AG08396 (cell line): ENCODE measurements at regions not wholly inside any gene's neighbourhood (a gene's known extent, or its start where the extent isn't known, plus 50 kb on each side); places are given as distances from the start of the nearest gene placed in this dataset.

ENCODE experiments used
- DNase-seq: peaks from one replicate; pipeline ENCODE4 v3.0.0; 2012; ENCODE audit warnings: low spot score, mixed read lengths

DNA sequence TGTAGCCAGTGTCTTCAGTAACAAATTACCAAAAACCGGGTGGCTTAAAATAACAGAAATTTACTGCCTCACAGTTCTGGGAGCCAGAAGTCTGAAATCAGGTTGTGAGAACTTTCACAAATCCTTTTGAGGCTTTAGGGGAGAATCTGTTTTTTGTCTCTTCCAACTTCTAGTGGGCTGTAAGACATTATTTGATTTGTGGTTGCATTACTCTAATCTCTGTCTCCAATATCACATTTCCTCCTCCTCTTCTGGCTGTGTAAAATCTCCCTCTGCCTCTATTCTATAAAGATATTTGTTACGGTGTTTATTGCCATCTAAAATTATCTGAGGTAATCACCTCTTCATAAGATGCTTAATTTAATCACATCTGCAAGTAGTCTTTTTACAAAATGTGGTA is 1039.6 kb upstream of the LRRN3 start:
- DNase-seq, result no peak

DNA sequence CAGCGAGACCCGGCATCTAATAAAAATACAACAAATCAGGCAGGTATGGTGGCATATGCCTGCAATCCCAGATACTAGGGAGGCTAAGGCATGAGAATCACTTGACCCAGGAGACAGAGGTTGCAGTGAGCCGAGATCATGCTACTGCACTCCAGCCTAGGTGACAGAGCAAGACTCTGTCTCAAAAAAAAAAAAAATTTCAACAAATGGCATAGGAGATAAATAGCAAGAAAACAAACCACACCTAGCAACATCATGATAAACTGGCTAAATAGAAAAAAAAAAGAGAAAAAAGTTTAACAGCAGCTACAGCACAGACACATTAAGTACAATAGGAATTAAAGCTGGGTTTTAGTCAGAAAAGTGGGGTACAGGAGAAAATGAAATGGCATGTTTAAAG is 1034.6 kb upstream of the LRRN3 start:
- no peak for DNase-seq

DNA sequence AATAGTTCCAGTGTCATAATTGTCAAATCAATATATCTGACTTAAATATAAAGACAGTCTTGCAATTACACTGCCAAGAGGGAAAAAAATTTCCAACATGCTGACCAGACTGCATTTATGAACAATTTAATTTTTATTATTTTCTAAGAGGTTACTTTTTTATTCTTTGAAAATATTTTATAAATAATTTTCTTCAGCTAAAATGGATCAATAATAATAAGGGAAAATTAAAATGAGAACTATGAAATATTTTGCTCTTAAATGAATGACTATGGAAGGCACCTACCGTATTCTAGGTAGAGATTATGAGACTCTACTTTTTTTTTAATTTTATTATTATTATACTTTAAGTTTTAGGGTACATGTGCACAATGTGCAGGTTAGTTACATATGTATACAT is 1032.5 kb upstream of the LRRN3 start:
- no peak for DNase-seq

DNA sequence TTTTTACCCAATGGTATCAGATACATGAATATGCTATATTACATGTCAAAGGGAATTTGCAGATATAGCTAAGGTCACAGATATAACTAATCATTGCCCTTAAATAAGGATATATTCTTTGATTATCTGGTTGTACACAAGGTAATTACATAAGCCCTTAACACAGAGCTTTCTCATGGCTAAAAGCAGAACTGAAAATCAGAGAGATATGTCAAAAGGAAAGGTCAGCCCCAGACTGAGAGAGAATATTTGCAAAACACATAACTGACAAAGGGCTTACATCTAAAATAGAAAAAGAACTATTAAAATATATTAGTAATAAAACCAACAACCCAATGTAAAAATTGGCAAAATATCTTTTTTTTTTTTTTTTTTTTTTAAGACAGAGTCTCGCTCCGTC is 1029.5 kb upstream of the LRRN3 start:
- DNase-seq, result no peak

DNA sequence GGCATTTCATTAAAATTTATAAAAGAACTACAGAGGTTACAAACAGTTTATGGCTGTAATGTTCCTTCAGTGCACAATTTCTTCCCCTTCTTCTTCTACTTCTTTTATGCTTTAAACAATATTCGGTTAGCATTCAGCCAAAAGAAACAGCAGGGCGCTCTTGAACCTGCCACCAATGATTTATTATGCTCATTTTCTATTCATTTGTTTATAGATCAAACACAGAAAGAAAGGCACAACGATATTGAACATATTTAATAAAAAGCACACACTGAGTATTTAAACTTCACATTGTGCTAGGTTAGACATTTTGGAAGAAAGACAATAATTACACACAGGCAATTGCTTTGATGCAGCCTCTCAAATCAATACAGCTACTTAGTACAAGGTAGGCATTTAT is 1025.8 kb upstream of the LRRN3 start:
- DNase-seq, result no peak

DNA sequence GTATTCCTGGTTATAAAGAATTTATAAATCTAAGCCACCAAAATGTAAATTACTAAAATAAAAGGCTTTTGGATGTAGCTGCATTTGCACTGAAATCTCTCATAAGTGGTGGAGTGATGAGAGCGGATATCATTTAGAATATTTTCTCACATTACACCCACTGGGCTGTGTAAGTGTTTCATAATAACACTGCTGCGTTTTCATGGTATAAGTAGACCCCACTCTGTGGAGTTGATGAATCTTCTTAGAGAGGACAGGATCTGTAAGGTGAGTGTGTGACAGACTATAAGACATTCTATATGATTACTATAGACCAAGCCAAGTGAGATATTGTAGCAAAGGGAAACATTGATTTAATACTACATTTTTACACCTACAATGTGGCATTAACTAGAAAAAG is 1024.1 kb upstream of the LRRN3 start:
- no peak for DNase-seq

DNA sequence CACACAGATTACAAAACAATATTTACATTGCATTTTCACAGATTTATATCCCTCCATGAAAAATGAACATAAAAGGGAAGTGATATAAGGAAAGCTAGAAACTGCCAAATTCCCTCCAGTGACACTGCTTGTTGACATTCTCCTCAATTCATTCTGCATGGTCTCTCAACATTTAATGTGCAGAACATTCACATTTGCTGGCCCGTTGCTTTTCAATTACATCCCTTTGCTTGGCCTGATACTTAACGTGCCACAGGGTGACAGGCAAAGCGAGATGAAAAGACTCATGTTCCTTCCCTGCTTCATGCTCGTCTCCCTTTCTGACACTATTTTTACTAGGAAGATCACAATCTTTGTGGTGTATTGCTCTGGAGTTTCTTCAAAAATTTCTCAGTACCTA is 1019.7 kb upstream of the LRRN3 start:
- DNase-seq, result no peak

DNA sequence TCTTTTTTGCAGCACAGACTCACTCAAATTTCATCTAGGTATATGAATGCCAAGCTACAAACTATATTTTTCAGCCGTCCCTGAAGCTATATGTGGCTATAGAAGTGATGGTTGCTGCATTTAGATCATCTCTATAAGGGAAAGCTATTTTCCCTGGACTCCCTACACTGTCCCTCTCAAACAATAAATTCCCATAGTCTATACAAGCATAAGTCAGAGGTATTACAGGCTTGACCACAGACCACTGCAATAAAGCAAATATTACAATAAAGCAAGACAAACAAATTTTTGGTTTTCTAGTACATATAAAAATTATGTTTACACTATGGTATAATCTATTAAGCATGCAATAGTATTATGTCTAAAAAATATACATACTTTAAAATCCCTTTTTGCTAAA is 1015.5 kb upstream of the LRRN3 start:
- no peak for DNase-seq

DNA sequence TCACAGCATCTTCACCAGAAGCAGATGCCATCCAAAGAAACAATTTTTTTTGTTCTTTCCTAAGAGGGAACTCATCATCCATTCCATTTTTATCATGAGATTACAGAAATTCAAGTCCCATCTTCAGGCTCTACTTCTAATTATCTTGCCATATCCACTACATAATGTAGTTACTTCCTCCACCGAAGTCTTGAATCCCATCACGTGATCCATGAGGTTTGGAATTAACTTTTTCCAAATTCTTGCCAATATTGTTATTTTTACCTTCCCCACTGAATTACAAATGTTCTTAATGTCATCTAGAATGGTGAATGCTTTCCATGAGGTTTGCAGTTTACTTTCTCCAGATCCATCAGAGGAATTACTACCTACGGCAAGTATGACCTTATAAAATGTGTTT is 1014.7 kb upstream of the LRRN3 start:
- DNase-seq, result no peak

DNA sequence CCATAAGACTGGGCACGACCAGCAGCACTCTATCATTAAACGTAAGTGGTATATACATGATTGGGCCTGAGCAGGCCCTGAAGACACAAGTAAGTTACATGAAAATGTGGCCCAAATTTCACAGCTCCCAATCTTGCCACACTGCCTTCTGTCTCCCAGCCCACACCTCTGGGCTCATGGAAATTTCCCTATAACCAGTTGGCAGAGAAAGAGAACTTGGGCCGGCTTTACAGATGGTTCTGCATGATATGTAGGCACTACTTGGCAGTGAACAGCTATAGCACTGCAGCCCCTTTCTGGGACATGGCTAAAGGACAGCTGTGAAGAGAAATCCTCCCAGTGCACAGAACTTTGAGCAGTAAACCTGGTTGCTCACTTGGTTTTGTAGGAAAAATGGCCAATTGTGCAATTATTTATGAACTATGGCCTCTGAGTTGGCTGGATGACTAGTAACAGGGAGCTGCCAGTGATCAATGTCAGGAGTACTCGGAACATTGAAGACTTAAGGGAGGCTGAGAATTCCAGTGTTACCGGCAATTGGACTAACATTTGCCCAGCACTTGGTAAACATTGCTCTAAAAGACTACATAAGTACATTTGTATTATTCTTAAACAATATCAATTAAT is 1006.6 kb upstream of the LRRN3 start:
- DNase-seq, result no peak

DNA sequence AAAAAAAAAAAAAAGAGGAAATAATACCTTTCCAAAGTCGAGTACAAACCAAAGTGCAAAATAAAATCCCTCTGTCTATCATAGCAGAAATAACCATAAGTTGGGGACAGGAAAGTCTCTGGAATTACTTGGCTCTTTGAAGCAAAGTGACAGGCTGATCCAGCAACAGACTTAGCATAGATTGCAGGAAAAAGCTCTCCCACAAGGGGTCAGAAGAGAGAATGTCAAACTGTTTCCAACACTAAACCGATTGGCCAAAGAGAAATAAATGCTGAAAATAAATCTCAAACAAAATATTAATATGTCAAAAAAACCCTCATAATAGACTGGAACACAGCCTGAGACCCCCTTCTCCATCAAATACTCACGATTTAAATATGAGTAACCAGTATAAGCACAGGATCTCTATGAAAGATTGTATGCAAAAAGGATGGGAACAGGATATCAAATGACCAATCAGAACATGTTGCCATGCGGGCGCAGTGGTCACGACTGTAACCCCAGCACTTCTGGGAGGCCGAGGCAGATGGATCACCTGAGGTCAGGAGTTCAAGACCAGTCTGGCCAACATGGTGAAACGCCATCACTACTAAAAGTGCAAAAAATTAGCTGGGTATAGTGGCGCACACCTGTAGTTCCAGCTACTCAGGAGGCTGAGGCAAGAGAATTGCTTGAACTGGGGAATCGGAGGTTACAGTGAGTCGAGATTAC is 1000.7 kb upstream of the LRRN3 start:
- peak; percentile 11 for DNase-seq

DNA sequence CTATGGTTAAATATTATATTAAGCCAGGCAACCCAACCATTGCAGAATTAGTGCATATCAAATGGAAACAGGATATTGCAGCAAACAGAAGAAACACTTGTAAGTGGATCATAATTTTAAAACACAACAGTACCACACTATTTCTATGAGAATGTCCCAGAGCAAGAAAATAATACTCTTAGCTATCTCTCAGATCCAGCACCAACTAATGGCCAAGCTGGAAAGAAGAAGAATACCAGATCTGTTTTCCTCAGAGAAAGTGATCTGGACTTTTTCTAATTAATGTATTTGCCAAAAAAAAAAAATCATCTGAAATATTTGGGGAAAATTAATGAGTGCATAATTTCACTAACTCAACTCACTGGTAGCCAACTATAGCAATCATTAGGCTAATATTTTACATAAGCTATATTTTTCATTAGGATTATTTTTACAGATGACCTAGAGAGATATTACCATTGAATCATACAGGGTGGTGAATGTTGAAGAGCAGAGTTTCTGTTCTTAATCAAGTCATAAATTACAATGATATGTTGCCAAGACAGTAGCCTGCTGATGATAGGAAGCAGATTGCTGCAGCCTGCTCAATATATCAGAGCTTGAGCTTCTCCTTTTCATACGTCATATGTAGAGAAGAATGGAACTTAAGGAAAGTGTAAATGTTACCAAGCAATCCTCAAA is 995.4 kb upstream of the LRRN3 start:
- no peak for DNase-seq

DNA sequence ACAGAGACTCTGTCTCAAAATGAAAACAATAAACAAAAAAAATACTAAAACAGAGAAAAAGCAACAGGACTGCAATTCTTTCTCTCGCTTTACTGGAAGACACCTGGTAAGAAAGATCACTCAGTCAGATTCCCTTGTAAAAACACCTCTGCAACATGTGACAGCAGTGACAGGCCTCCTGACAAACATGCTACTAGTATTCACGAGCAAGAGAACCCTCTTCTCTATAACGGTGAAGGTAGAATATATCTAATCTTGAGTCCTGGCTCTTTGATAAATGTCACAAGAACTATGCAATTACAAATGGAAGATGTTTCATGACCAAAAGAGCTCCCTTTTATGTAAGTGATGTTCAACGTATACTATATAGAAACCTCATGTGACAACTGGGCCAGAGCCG is 986.7 kb upstream of the LRRN3 start:
- DNase-seq, result no peak

DNA sequence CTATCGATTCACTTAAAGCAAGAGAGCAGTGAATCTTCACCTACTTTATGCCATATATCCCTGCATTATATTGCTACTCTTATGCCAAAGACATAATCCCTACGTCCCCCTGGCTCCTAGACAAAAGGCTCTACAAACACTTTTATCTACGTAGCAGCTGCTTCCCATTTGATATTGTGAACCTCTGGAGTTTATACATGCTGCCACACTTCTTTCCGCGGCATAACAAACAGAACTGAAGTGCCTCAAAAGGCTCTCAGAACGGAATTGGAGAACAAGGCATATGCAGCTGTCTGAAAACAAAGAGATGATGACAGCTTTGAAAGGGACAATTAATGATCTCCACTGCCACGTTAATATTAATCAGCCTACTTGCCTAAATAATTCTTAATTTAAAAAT is 985.6 kb upstream of the LRRN3 start:
- DNase-seq, result no peak

DNA sequence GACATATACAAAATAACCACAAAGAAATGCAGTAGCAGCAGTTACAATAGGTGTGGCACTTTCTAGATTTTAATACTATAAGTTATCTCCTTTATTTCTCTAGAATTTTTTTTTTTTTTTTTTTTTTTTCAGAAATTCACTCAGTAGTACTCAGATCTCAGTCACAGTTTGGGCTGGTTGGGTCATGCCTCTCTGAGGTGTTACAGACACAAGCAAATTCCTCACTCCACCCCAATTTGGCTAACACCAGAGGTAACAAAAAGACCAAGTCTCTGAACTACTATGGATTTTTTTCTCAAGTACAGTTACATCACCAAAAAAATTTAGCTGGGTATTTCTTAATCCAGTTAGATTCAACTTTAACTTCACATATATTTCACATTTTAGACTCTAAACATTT is 985.1 kb upstream of the LRRN3 start:
- no peak for DNase-seq

DNA sequence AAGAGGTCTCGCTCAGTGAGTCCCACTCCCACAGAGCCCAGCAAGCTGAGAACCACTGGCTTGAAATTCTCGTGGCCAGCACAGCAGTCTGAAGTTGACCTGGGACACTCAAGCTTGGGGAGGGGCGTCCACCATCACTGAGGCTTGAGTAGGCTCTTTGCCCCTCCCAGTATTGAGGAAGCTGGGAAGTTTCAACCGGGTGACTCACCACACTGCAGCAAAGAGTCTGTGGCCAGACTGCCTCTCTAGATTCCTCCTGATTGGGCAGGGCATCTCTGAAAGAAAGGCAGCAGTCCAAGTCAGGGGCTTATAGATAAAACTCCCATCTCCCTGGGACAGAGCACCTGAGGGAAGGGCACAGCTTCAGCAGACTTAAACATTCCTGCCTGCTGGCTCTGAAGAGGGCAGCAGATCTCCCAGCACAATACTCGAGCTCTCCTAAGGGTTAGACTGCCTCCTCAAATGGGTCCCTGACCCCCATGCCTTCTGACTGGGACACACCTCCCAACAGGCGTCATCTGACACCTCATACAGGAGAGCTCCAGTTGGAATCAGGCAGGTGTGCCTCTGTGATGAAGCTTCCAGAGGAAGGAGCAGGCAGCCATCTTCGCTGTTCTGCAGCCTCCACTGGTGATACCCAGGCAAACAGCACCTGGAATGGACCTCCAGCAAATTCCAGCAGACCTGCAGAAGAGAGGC is 970.9 kb upstream of the LRRN3 start:
- DNase-seq, result no peak

DNA sequence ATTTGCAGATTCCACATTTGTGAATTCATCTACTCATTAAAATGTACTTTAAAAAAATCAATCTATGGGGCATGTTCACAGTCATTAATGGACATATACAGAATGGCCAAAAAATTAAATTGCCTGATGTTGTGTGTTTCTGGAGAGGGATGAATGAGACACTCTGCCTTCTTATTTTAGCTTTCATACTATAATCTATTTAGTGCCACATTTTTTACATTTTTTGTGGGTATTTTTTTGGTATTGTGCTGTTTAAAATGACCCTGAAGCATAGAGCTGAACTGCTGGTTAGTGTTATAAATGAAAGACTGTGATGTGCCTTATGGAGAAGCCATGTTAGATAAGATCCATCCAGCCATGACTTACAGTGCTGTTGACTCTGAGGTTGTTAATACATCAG is 961.8 kb upstream of the LRRN3 start:
- no peak for DNase-seq

DNA sequence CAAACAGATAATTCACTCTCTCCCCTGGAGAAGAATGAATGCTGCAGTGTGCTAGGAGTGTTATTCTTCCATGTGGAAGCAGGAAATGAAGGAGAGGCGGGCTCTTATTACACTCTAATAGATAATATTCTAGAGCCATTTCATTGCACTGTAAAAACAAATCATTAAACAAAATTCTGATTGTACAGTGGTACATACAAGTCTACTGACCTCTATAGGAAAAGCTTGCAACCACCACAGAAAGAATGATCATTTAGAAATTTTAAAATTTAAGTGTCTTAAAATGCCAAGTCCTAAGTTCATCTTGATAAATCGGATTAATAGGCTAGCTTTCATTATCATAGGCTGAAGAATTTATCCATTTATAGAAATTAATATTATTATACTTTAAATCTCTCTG is 960.3 kb upstream of the LRRN3 start:
- no peak for DNase-seq

DNA sequence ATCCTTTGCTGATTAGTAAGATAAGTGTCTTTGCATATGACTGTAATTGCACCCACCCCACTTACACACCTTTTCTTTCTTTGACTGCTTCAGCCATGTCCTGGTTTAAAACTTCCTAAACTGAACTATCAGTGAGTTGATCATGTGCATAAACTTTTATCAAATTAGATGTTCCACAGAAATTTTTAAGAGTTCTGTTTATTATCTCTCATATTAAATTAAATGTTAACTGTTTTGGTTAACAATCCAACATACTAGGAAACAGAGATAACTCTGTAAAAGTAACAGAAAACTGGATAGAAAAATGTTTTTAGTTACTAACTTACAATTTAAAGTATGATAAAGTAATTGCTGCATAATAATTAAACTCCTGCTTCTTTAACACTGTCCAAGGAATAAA is 959.6 kb upstream of the LRRN3 start:
- DNase-seq, result no peak

DNA sequence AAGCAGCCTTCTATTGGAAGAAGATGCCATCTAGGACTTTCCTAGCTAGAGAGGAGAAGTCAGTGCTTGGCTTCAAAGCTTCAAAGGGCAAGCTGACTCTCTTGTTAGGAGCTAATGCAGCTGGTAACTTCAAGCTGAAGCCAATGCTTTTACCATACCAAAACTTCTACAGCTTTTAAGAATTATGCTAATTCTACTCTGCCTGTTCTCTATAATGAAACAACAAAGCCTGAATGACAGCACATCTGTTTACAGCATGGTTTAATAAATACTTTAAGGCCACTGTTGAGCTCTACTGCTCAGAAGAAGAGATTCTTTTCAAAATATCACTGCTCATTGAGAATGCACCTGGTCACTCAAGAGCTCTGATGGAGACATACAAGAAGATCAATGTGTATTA is 951.9 kb upstream of the LRRN3 start:
- DNase-seq, result no peak

DNA sequence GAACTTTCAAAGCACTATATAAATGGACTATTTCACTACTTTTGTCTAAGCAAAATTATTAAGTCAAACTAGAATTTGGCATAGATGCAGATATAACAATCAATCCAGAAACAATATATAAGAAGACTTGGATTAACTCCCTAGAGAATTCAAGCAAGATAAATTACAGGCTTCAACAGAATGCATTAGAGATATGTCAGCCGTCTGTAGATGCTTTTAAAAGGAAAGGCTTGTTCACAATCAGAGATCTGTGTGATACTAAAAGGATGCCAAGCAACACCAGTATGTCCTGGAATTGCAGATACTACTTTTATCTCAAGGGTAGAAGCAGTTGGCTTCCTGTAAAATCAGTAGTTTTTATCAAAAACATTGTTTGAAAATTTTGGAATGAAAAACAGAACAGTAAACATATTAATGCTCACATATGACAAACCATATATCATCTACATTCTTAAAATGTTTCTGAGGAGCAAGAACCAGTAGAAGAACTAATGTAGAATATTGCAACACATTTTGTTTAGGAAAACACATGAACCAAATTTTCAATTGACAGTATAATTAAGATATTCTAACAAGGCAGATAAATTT is 947.9 kb upstream of the LRRN3 start:
- DNase-seq, result no peak

DNA sequence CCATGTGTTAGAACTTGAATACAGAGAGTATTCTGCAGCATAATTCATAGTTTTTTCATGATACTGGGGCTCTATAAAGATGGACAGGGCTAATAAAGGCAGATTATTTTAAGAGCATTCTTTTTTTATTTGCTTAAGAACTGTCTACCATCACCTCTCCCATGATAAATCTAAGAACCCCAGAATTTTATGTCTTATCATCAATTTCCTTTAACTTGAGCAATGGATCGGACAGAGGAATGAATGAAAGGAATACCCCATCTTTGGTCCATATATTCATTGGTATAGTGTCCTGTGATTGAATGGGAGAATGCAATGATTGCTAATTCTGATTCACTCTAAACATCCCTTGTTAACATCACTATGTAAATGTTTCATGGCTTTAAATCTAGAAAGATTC is 946.3 kb upstream of the LRRN3 start:
- DNase-seq, result no peak

DNA sequence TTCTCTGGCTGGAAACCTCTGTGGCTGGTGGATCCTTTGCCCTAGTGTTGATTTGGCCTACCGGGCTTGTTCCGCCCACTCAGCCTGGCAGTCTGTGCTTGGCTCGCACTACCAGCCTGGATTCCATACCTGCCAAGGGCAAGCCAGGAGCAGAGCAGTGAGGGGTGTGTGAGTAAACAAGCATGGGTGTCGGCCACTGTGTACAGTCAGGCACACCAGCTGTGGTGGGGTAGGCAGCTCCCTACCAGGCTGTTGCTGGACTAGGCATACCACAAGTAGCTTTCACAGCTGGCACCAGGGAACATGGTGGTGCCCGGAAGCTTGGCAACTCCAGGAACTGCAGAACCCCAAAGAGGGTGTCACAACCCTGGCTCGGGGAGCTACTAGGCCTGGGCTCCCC is 942.9 kb upstream of the LRRN3 start:
- DNase-seq, result no peak
